HG03135 (cell line): ENCODE measurements at regions not wholly inside any gene's neighbourhood (a gene's known extent, or its start where the extent isn't known, plus 50 kb on each side); places are given as distances from the start of the nearest gene placed in this dataset.

ENCODE experiments used
- ATAC-seq: cut with Tn5 transposase; IDR thresholded peaks from one replicate; pipeline ENCODE4 v1.9.1; 2021; ENCODE audit warnings: mild to moderate bottlenecking, moderate library complexity; ENCODE audit not compliant: unreplicated experiment

DNA sequence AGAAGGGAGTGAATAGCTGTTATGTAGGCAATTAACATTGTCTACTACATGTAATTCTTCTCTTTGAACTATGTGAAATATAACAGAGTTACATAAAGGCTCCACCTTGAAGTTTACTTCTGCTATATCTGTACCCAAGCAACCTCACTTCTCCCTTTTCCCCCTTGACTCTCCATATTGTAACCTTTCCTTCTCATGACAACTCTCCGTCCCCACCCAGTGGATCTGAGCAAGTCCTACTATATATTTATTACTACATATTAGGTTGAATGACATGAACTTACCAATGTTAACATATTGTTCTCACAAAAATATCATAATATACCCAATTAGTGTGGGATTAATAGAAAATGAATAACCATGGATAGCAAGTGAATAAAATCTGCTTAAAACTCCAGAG lies 93.2 kb upstream of the ATP8A1 start:
- no peak for ATAC-seq

DNA sequence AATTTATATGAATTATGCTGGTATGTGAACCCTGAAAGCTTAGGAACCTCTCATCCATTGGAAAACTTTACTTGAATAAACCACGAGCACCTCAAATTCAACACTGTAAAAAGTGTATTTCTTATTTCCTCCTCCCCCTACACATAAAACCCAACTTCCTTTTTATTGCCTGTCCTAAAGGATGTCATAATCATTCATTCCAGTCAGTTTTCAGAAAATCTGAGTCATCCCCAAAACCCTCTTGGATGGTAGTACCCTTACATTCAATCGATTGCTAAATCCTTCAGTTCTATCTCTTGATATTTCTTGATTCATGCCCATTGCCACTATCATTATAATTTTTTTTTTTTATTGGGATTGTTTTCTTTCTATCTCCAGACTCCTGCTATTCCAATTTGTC lies 91.1 kb upstream of the ATP8A1 start:
- no peak for ATAC-seq

DNA sequence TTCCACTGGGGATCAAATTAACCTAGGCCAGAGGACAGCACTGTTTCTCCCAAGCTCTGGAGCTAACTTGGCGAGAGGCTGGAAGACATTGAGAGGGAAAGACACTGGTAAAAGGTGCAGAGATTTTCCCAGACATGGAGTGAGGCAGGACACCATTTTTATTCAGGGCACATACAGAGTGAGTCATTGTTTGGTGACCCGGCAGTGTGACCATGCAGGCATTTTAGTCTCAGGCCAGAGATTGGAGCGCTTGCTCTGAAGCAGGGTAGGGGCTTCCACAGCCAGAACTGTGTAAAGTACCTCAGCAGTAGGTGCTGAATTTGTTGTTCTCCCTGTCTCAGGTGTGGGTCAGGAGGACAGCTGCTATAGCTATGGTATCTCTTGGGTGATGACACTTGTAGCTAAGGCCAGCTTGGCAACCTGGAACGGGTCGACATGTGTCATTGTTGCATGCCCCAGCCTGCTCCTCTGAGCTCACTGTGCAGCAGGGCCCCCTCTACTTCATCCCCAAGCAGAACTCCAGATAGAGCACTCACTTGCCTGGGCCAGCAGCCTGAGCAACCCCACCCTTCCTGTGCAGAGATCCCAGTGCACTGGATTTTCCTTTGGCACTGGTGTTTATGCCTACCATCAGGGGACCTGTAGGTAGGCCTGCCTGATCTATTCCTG lies 79.8 kb upstream of the ATP8A1 start:
- ATAC-seq = no peak

DNA sequence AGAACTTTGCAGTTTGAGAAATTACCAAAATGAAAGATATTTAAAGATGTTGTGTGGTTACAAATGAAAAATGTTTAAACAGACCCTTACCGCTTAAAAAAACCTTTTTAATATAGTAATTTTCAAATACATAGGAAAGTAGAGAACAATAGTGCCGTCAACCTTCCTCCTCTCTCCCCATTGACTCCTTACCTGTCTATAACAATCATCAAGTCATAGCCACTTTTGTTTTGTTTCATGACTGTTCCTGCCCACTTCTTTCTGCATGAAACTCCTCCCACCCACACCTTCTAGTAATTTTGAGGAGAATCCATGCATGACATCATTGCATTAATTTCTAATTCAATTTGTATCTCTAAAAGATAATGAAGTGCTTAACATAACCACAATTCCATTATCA lies 76.5 kb upstream of the ATP8A1 start:
- ATAC-seq = no peak

DNA sequence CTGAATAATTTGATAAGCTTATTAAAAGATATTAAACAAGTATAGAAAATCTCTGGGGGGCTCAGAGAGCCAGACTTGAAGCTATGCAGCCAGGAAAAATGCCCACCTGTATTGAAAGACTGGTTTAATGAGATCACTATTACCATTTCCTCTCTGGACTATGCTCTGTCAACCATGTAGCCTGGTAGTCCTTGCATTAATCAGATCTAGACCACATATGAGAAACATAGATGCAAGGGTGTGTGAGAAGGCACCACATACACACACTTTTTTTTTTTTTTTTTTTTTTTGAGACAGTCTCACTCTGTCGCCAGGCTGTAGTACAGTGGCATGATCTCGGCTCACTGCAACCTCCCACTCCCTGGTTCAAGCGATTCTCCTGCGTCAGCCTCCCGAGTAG lies 75.9 kb upstream of the ATP8A1 start:
- no peak for ATAC-seq

DNA sequence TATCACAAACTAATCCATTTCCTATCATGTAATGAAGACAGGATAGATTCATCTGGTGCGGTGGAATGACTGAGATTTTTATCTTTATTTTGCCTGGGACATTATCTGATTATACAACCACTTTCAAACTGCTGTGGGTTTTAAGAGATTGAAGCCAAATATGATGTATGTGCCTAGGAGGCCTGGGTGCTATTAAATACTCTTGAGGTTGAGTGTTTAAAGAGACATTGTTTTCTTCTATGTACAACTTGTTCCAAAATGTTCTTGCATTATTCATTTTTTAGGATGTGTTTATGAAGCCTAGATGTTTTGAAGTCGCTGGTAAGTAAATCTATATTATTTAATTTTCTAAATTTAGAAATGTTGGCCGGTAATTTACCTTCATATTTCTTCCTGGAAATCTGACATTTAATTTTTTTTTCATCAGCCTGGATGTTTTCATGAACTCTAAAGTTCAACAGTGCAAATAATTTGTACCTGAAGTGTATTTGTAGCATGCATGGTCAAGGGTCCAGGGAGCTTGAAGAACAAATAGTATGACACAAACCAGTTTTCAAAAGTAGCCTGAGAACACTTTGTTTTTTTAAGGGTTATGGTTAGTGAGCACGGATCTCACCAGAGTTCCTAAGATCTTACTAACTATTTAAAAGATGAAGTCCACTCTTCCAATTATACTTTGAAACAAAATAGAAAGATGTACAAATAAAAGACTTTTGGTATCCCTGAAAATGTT lies 72.8 kb upstream of the ATP8A1 start:
- no peak for ATAC-seq

DNA sequence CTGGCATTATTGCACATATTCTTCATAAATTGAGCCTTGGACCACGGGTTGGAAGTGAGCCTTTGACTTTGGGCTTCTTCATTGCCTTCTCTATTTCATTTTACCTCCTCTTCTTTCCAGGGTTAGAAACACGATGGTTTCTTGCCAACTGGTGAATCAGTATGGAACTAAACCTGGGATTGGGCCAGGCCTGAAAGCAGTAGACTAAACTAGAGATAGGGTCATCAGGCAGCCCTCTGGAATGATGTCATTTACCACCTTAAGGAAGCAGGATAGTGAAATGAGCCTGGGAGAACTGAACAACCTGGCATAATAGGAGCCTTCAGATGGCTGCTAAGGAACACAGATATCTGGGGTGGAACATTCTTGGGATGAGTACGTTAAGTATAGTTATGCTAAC lies 67.5 kb upstream of the ATP8A1 start:
- ATAC-seq = no peak

DNA sequence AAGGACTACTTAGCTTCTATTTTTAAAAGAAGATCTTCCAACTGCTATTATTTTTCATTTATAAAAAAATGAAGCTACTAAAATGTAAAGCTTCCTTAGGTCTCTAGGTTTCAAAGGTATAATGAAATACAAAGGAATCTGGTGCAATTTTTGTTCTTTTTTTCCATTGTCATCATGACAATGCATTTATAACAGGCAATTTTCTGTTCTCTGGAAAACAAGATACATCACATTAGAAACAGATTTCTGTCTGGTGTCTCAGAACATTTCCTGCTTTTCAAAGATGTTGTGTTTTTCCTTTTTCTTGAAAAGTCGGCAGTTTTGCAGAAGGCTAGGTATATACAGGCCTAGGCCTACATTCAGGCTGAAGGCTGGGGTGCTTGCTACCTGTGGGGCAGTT lies 63.6 kb upstream of the ATP8A1 start:
- no peak for ATAC-seq

DNA sequence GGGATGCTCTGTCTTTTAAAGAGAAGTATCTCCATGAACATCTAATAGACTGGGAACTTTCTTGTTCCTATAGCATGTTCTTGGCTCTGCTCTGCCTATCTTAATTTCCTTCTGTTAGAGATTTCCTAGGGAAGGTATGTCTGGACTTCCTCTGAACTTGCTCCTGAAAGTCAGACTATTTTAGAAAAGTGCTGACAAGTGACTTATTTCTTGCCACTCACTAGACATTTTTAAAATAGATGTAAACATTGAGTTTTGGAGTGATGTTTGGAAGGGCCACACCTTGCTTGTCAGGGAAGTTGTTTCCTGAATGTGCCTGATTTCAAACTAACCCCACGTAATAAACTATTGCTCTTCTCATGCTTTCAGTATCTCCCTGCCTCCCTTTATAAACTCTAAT lies 62.4 kb upstream of the ATP8A1 start:
- no peak for ATAC-seq

DNA sequence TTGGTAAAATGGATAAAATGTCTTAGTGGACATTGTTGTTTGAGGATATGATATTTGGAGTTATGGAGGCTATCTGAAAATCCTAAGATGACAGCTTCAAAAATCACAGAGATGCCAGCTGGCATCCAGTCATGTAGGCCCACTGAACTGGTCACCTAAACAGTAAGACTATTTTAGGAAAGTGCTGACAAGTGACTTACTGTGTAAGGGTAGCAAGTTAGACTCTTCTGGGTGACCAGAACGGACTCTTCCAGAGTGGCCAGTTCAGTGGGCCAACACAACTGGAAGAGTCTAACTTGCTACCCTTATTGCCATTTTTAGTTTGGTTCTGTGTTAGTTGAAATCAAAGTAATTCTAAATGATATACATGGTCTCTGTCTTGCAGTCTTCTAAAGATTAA lies 61.4 kb upstream of the ATP8A1 start:
- ATAC-seq = no peak

DNA sequence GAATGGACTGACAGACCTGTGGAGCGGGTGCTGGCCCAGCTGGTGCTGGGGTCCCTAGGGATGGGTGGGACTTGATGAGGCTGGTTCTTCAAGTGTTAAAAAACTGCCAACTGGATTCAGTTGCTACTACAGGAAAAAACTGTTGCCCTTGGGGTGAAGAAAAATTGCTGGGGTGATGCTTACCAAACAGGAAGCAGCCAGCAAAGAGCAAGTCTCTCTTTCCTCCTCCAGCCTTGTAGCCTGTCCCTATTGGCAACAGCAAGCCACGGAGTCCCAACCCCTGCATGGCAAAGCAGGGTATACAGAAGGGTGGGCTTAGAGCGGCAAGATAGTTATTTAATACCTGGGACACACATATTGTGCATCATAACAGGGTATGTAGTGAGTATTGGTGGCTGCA lies 60.1 kb upstream of the ATP8A1 start:
- ATAC-seq = no peak

DNA sequence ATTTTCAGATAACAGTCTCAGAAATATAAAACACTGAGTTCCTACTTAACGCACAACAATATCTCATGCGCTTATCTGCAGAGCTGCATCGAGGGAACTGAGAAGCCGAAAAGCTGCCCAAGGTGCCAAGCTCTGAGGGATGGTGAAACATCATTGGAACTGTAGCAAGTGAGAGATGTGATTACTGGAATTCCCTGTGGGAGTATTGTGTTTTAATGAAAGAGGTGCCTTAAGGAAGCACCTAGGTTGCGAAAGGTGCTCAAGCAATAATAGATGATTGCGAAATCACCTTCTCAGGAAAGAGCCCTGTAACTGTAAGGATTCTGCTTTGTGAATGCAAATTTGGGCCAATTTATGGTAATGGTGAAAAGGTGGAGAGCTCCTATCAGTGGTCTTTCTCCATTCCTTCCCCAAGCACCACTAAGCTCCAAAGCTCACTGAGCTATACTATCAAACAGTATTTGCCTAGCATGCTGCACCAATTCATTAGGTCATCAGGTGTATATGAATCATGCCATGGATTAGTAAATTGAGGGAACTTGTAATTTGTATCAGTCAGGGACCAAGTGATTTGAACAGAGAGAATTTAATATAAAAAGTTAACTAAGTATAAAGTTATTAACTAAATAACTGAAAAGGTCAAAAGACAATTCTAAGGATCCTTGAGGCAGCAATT lies 59.0 kb upstream of the ATP8A1 start:
- ATAC-seq = no peak

DNA sequence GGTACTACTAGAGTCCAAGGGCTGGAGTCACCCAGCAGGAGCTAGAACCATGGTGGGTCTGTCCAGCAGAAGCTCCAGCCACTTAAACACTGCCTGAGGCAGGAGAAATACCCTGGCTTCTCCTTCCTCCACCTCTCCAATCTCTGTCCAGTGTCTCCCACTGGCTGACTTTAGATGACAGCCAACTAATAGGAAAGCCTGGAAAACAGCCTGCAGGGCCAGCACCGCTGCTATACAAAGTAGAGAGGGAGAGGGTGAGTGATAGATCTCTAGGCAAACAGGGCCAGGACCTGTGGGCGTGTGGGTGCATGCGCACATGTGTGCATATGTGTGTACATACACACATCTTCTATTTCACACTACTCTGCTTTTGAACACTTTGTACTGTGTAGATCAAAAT lies 56.5 kb upstream of the ATP8A1 start:
- no peak for ATAC-seq

DNA sequence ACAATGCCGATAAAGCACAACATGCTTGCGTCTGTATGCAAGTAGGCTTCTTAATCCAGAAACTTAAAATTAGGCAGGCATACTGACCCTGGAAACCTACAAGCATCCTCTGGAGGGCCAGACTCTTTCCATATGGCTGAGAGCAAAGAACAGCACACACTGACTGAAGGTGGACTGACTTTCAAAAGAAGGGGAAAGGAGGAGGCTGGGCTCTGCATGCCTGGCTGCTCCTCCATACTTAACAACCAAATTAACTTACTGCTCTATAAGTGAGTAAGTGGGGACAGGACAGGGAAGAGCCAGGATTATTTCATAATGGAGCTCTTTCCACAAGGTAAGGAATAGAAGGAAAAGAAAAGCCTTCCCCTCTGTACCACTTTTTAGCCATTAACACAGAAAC lies 55.9 kb upstream of the ATP8A1 start:
- no peak for ATAC-seq

DNA sequence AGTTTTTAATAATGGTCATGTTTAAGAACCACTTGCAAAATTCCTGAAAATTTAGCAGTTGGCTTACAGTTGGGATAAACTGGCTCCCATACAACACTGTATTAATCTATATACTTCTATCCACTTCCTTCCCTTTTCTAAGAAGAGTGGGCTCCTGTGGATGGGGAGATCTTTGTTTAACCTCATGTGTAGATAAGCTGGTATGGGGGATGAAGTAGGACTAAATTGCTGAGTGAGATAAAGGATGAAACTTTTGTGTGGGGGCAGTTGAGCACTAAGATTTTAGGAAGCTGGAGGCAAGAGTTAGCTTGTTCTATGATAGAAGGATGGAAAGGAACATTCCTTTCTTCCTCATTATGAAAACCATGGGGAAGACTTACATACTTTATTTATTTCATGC lies 54.6 kb upstream of the ATP8A1 start:
- no peak for ATAC-seq

DNA sequence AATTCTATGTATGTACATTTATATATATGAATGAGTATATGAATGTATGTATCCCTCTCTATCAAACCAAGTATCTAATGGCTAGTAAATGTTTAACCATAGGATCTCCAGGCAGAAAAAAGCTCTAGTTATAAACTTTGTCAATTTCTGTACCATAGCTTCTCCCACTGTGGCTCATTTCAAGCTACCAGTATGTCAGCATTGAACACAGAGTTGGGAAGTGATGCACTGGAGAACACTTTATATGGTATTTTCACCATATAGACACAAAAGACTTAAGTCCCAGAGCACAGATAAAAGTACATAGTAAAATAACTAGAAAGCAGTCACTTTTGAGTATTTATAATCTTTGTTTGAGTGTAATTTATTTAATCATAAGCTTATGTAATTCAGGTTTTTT lies 53.9 kb upstream of the ATP8A1 start:
- ATAC-seq = no peak

DNA sequence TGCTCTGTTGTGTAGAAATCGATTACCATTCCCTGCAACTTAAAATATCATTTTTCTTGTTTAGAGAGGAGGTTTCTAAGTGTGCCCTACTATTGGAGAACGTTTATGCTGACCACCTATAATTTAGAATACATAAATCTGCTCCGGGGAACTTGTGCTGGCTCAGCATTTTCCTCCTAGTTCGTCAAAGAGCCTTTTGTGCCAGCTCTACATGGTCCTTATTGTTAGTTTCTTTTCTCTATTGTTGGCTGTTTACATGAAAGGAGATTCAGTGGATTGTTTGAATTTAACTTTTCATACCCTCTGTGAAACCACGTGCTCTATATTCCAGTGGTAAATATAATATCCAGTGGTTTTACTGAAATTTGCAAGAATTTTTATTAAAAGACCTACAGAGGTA lies 53.4 kb upstream of the ATP8A1 start:
- no peak for ATAC-seq

DNA sequence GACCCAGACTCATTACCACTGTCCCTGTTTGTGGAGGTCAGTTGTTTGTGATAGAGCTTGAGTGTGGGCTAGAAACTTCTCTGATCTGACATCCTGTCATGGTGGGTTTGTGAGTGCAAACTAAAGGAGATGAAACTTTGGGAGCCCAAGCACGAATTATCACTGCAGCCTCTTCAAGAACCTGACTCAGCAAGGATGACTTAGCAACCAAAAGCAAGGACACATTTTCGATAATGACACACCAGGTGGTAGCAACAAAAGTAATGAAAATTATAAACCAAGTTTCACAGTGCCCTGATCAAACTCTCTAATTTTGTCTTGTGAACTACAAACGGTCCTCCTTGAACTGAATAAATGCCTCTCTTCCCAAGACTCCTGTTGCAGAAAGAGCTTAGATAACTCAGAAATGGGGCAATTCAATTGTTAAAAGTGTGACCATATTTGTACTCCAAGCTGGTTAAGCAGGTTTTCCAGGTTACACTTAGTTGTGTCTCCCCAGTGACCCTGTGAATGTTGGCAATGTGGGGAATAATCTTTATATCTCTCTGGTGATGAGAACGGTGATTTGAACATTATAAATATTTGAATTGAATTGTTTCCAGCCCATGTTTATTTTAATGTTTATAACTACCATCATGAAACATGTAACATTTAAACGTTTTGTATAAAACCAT lies 52.6 kb upstream of the ATP8A1 start:
- no peak for ATAC-seq

DNA sequence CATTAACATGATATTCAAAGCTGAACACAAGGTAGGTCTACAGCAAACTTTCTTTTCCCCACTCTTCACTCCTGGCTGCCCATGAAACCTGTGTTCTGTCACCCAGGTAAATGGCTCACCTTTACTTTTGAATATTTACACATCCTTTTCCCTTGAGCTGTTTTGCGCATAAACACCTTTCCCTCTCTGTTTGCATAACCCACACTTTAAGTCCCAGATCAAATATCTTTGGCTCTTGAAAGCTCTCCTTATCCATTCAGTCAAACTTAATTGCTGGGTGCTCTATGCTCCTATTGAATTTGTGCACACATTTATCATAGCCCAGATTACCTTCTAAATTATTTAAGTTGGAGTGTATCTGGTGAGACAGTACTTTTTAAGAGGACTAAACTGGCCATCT lies 51.7 kb upstream of the ATP8A1 start:
- ATAC-seq = no peak
